ENCODE measurements at regions not wholly inside any gene's neighbourhood (a gene's known extent, or its start where the extent isn't known, plus 50 kb on each side); places are given as distances from the start of the nearest gene placed in this dataset.

GRCh38 chr1:110262846-110263631 lies 52.9 kb downstream of the KCNC4 start:
- Histone ChIP-seq H3K9ac (ENCODE audit: insufficient read depth, low read length, poor library complexity, severe bottlenecking) (no peak overlapping the region), H3K4me3 (replicated peaks in 1 of 3; ENCODE audit: low read depth in 2 of 3, low read length in 3 of 3) (no peak overlapping the region), H3K79me2 (ENCODE audit: insufficient read depth, low read length) (no peaks in the 10 kb centered on the region), H3K36me3 (replicated peaks in 1 of 2; ENCODE audit: control insufficient read depth in 1 of 2, insufficient read depth in 2 of 2, low read length in 2 of 2) (no peaks in the 10 kb centered on the region), H3K4me1 (ENCODE audit: control insufficient read depth in 1 of 2, insufficient read depth in 2 of 2, low read length in 2 of 2) (peaks cover 48 to 57% of the 10 kb centered on the region in 2 donors), H3K9me3 (replicated peaks in 1 of 2; ENCODE audit: control insufficient read depth in 1 of 2, insufficient read depth in 1 of 2, low read length in 2 of 2) (no peaks in the 10 kb centered on the region), H3K27ac (ENCODE audit: low read depth in 1 of 2, low read length in 2 of 2) (no peak overlapping the region), H3K4me2 (replicated peaks; ENCODE audit: extremely low read depth, low read length, poor library complexity, severe bottlenecking) (no peak overlapping the region), H3K27me3 (ENCODE audit: control insufficient read depth in 2 of 2, insufficient read depth in 2 of 2, low read length in 2 of 2) (no peaks in the 10 kb centered on the region), H2AFZ (ENCODE audit: insufficient read depth, low read depth, low read length, poor library complexity, severe bottlenecking) (no peak overlapping the region), H4K20me1 (ENCODE audit: insufficient read depth, low read length) (no peaks in the 10 kb centered on the region)
- no peak for TF ChIP-seq CTCF (IDR thresholded peaks at IDR 0.05)
- Mint-ChIP-seq H3K27ac (no peak overlapping the region), H3K4me1 (peaks cover 54% of the 10 kb centered on the region), H3K4me3 (no peak overlapping the region), H3K27me3 (ENCODE audit: low read depth in 3 of 3) (peaks cover 3 to 5% (median 4%) of the 10 kb centered on the region in 3 donors), H3K9me3 (no peaks in the 10 kb centered on the region), H3K36me3 (peaks cover 0 to 2% of the 10 kb centered on the region in 2 donors)
- intact Hi-C loops (cut with micrococcal nuclease) = no loop called here
- WGBS (ENCODE audit: insufficient coverage) = 94% methylated on average over 6 of the region's 9 CpGs
- DNase-seq = no peak

GRCh38 chr1:110264430-110264829 lies 54.3 kb downstream of the KCNC4 start:
- H3K4me3 Mint-ChIP-seq = no peak overlapping the region
- H3K9ac ChIP-seq (ENCODE audit: insufficient read depth, low read length, poor library complexity, severe bottlenecking) = no peak overlapping the region
- no peaks in the 10 kb centered on the region for H3K79me2 ChIP-seq (ENCODE audit: insufficient read depth, low read length)
- no CpG with 5 or more reads among the region's 4 CpGs for WGBS (ENCODE audit: insufficient coverage)
- intact Hi-C loops (cut with micrococcal nuclease) = no loop called here
- no peaks in the 10 kb centered on the region for H3K9me3 Mint-ChIP-seq
- DNase-seq = no peak
- H3K9me3 ChIP-seq (replicated peaks in 1 of 2; ENCODE audit: control insufficient read depth in 1 of 2, insufficient read depth in 1 of 2, low read length in 2 of 2) = no peaks in the 10 kb centered on the region
- H3K4me3 ChIP-seq (replicated peaks in 1 of 3; ENCODE audit: low read depth in 2 of 3, low read length in 3 of 3) = no peak overlapping the region
- no peaks in the 10 kb centered on the region for H3K27me3 ChIP-seq (ENCODE audit: control insufficient read depth in 2 of 2, insufficient read depth in 2 of 2, low read length in 2 of 2)
- no peak overlapping the region for H3K27ac ChIP-seq (ENCODE audit: low read depth in 1 of 2, low read length in 2 of 2)
- peak overlapping the region in 3 of 7 donors; percentile 16 to 25 (median 18) for H3K27ac Mint-ChIP-seq
- peaks cover 0 to 2% of the 10 kb centered on the region in 2 donors for H3K36me3 Mint-ChIP-seq
- H3K36me3 ChIP-seq (replicated peaks in 1 of 2; ENCODE audit: control insufficient read depth in 1 of 2, insufficient read depth in 2 of 2, low read length in 2 of 2) = no peaks in the 10 kb centered on the region
- H2AFZ ChIP-seq (ENCODE audit: insufficient read depth, low read depth, low read length, poor library complexity, severe bottlenecking) = no peak overlapping the region
- no peak for TF ChIP-seq CTCF (IDR thresholded peaks at IDR 0.05)
- H3K4me1 ChIP-seq (ENCODE audit: control insufficient read depth in 1 of 2, insufficient read depth in 2 of 2, low read length in 2 of 2) = peaks cover 58 to 63% of the 10 kb centered on the region in 2 donors
- H4K20me1 ChIP-seq (ENCODE audit: insufficient read depth, low read length) = no peaks in the 10 kb centered on the region
- H3K4me1 Mint-ChIP-seq = peaks cover 58% of the 10 kb centered on the region
- H3K4me2 ChIP-seq (replicated peaks; ENCODE audit: extremely low read depth, low read length, poor library complexity, severe bottlenecking) = no peak overlapping the region
- peaks cover 2 to 7% (median 5%) of the 10 kb centered on the region in 3 donors for H3K27me3 Mint-ChIP-seq (ENCODE audit: low read depth in 3 of 3)

Measured in CD14-positive monocyte (primary cell).